Neural progenitor cell (in vitro differentiated cells): ENCODE measurements at regions not wholly inside any gene's neighbourhood (a gene's known extent, or its start where the extent isn't known, plus 50 kb on each side); places are given as distances from the start of the nearest gene placed in this dataset.

Experiments used
- DNase-seq: peaks from one replicate; pipeline ENCODE4 v3.0.0-alpha.2; 2016; ENCODE audit warnings: low spot score
- H2AFZ ChIP-seq: fragments of 200-600 bp; sonication (generic); replicated peaks from 2 replicates; pipeline ENCODE4 v1.6.1; 2016; ENCODE audit warnings: antibody characterized with exemption
- H3F3A ChIP-seq: fragments of 200-600 bp; sonication (generic); 2 replicates; pipeline ENCODE4 v1.6.1; 2016; ENCODE audit warnings: antibody characterized with exemption, low read depth
- H3K27ac ChIP-seq: fragments of 200-600 bp; sonication (generic); 2 replicates; pipeline ENCODE4 v1.5.1; 2016; ENCODE audit warnings: mild to moderate bottlenecking
- H3K27me3 ChIP-seq: fragments of 200-600 bp; sonication (generic); 2 replicates; pipeline ENCODE4 v1.6.1; 2016; ENCODE audit warnings: mild to moderate bottlenecking, moderate library complexity
- H3K36me3 ChIP-seq: fragments of 200-600 bp; sonication (generic); 2 replicates; pipeline ENCODE4 v1.5.1; 2016
- H3K4me1 ChIP-seq: fragments of 200-600 bp; sonication (generic); 2 replicates; pipeline ENCODE4 v1.6.1; 2016; ENCODE audit warnings: mixed run types
- H3K4me2 ChIP-seq: fragments of 200-600 bp; sonication (generic); 2 replicates; pipeline ENCODE4 v1.6.1; 2016
- H3K4me3 ChIP-seq: fragments of 200-600 bp; sonication (generic); 2 replicates; pipeline ENCODE4 v1.5.1; 2016
- H3K79me2 ChIP-seq: fragments of 200-600 bp; sonication (generic); 2 replicates; pipeline ENCODE4 v1.6.1; 2016; ENCODE audit warnings: low read depth
- H3K9ac ChIP-seq: fragments of 200-600 bp; sonication (generic); 2 replicates; pipeline ENCODE4 v1.6.1; 2016
- H3K9me3 ChIP-seq: fragments of 200-600 bp; sonication (generic); 2 replicates; pipeline ENCODE4 v1.5.1; 2016; ENCODE audit warnings: low read depth
- H4K20me1 ChIP-seq: fragments of 200-600 bp; sonication (generic); 2 replicates; pipeline ENCODE4 v1.6.1; 2016; ENCODE audit warnings: low read depth
- H3K27ac Mint-ChIP-seq: 3 replicates; pipeline ENCODE4 v1.8.0; 2021; ENCODE audit warnings: mixed read lengths
- H3K27me3 Mint-ChIP-seq: 2 replicates; pipeline ENCODE4 v1.8.0; 2022; ENCODE audit warnings: low read depth, mild to moderate bottlenecking, inconsistent platforms, moderate library complexity, mixed read lengths; ENCODE audit not compliant: insufficient read depth
- H3K36me3 Mint-ChIP-seq: 3 replicates; pipeline ENCODE4 v1.8.0; 2021; ENCODE audit warnings: mixed read lengths
- H3K4me1 Mint-ChIP-seq: 3 replicates; pipeline ENCODE4 v1.8.0; 2021; ENCODE audit warnings: mixed read lengths
- H3K4me3 Mint-ChIP-seq: 3 replicates; pipeline ENCODE4 v1.8.0; 2021; ENCODE audit warnings: mild to moderate bottlenecking, moderate library complexity, mixed read lengths
- H3K9me3 Mint-ChIP-seq: 3 replicates; pipeline ENCODE4 v1.8.0; 2020; ENCODE audit warnings: mixed read lengths
- CTCF ChIP-seq: fragments of 200-600 bp; sonication (generic); IDR thresholded peaks from 2 replicates; pipeline ENCODE4 v1.5.1; 2017; ENCODE audit warnings: antibody characterized with exemption, mild to moderate bottlenecking
- EZH2 ChIP-seq: fragments of 200-600 bp; sonication (generic); IDR thresholded peaks from 2 replicates; pipeline ENCODE4 v1.6.1; 2017; ENCODE audit warnings: antibody characterized with exemption, mild to moderate bottlenecking, moderate library complexity
- EZH2phosphoT487 ChIP-seq: fragments of 200-600 bp; sonication (generic); IDR thresholded peaks from 2 replicates; pipeline ENCODE4 v1.6.1; 2017; ENCODE audit warnings: antibody characterized with exemption

DNA sequence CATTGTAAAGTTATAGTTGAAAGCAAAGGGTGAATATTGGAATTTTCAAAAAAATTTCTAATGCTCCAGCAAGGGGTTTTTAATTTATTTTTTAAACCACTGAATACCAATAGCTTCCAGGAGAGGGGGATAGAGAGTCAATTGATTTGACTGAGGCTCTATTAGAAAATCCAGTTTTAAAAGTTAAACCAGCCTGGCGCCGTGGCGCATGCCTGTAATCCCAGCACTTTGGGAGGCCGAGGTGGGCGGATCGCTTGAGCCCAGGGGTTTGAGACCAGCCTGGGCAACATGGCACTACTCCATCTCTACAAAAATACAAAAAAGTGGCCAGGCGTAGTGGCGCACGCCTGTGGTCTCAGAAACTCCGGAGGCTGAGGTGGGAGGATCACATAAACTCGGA, 150.1 kb downstream of the SLC38A4 start:
- Histone ChIP-seq H3K79me2 (no peaks in the 10 kb centered on the region), H3K4me2 (no peak overlapping the region), H3K4me1 (peaks cover 6% of the 10 kb centered on the region), H2AFZ (no peak overlapping the region), H4K20me1 (no peaks in the 10 kb centered on the region), H3K4me3 (no peak overlapping the region), H3K27me3 (no peaks in the 10 kb centered on the region), H3F3A (no peaks in the 10 kb centered on the region), H3K9ac (no peak overlapping the region), H3K36me3 (no peaks in the 10 kb centered on the region), H3K27ac (no peak overlapping the region), H3K9me3 (no peaks in the 10 kb centered on the region)
- no peak overlapping the region for H3K4me3 Mint-ChIP-seq
- TF ChIP-seq CTCF (peak; percentile 76), EZH2phosphoT487 (no peak)
- H3K27me3 Mint-ChIP-seq = peaks cover 2% of the 10 kb centered on the region
- DNase-seq = peak; percentile 58
- no peak overlapping the region for H3K27ac Mint-ChIP-seq
- no peaks in the 10 kb centered on the region for H3K4me1 Mint-ChIP-seq
- H3K9me3 Mint-ChIP-seq = no peaks in the 10 kb centered on the region
- H3K36me3 Mint-ChIP-seq = no peaks in the 10 kb centered on the region

GRCh38 chr12:46674800-46675199, 151.0 kb downstream of the SLC38A4 start:
- H3K4me1 Mint-ChIP-seq = no peaks in the 10 kb centered on the region
- peaks cover 2% of the 10 kb centered on the region for H3K27me3 Mint-ChIP-seq
- Histone ChIP-seq H3K4me3 (no peak overlapping the region), H4K20me1 (no peaks in the 10 kb centered on the region), H3K36me3 (no peaks in the 10 kb centered on the region), H3K79me2 (no peaks in the 10 kb centered on the region), H3K9me3 (no peaks in the 10 kb centered on the region), H2AFZ (no peak overlapping the region), H3K27ac (no peak overlapping the region), H3K4me2 (no peak overlapping the region), H3K27me3 (no peaks in the 10 kb centered on the region), H3K4me1 (peaks cover 6% of the 10 kb centered on the region), H3F3A (no peaks in the 10 kb centered on the region), H3K9ac (no peak overlapping the region)
- no peaks in the 10 kb centered on the region for H3K36me3 Mint-ChIP-seq
- H3K9me3 Mint-ChIP-seq = no peaks in the 10 kb centered on the region
- no peak overlapping the region for H3K4me3 Mint-ChIP-seq
- TF ChIP-seq EZH2phosphoT487 = no peak
- no peak for TF ChIP-seq EZH2
- no peak overlapping the region for H3K27ac Mint-ChIP-seq
- no peak for DNase-seq

- Mint-ChIP-seq H3K4me1 (no peaks in the 10 kb centered on the region), H3K27me3 (peaks cover 2% of the 10 kb centered on the region), H3K27ac (no peak overlapping the region), H3K36me3 (no peaks in the 10 kb centered on the region), H3K9me3 (no peaks in the 10 kb centered on the region), H3K4me3 (no peak overlapping the region)
- Histone ChIP-seq H2AFZ (no peak overlapping the region), H3K36me3 (no peaks in the 10 kb centered on the region), H3K4me1 (peaks cover 6% of the 10 kb centered on the region), H3F3A (no peaks in the 10 kb centered on the region), H3K4me3 (no peak overlapping the region), H3K9ac (no peak overlapping the region), H3K27ac (no peak overlapping the region), H3K9me3 (no peaks in the 10 kb centered on the region), H3K79me2 (no peaks in the 10 kb centered on the region), H4K20me1 (no peaks in the 10 kb centered on the region), H3K4me2 (no peak overlapping the region), H3K27me3 (no peaks in the 10 kb centered on the region)
- DNase-seq = no peak
- TF ChIP-seq EZH2phosphoT487 = no peak
- TF ChIP-seq EZH2 = no peak
- no peak for TF ChIP-seq CTCF
Observed at GRCh38 chr12:46674129-46674528, 151.7 kb downstream of the SLC38A4 start.

GRCh38 chr12:46671102-46671501, 154.7 kb downstream of the SLC38A4 start:
- no peak overlapping the region for H3K27ac ChIP-seq
- no peaks in the 10 kb centered on the region for H3K4me1 Mint-ChIP-seq
- H4K20me1 ChIP-seq = no peaks in the 10 kb centered on the region
- no peaks in the 10 kb centered on the region for H3F3A ChIP-seq
- H3K27me3 Mint-ChIP-seq = peaks cover 2% of the 10 kb centered on the region
- H3K9ac ChIP-seq = no peak overlapping the region
- no peaks in the 10 kb centered on the region for H3K79me2 ChIP-seq
- no peak overlapping the region for H3K4me3 Mint-ChIP-seq
- DNase-seq = no peak
- no peaks in the 10 kb centered on the region for H3K27me3 ChIP-seq
- no peak overlapping the region for H2AFZ ChIP-seq
- no peak overlapping the region for H3K4me3 ChIP-seq
- no peak overlapping the region for H3K4me2 ChIP-seq
- no peak for TF ChIP-seq EZH2
- TF ChIP-seq CTCF = no peak
- no peaks in the 10 kb centered on the region for H3K36me3 ChIP-seq
- H3K36me3 Mint-ChIP-seq = no peaks in the 10 kb centered on the region
- no peaks in the 10 kb centered on the region for H3K4me1 ChIP-seq
- no peaks in the 10 kb centered on the region for H3K9me3 ChIP-seq
- H3K9me3 Mint-ChIP-seq = no peaks in the 10 kb centered on the region
- H3K27ac Mint-ChIP-seq = no peak overlapping the region
